RWPE1 (cell line): ENCODE measurements at regions not wholly inside any gene's neighbourhood (a gene's known extent, or its start where the extent isn't known, plus 50 kb on each side); places are given as distances from the start of the nearest gene placed in this dataset.

Source experiments
- CTCF ChIA-PET: fragments of 350-600 bp; sonication (Branson Sonifier 250); formaldehyde crosslinking; extraction: SDS; loops from one replicate; lab custom pipeline; 2021; lab: Yijun Ruan, JAX
- POLR2A ChIA-PET: fragments of 400-600 bp; formaldehyde crosslinking; extraction: SDS; loops from one replicate; lab custom pipeline; 2020; ENCODE audit warnings: antibody characterized with exemption; ENCODE audit not compliant: low non-redundant PET; lab: Yijun Ruan, JAX
- DNase-seq: peaks from one replicate; pipeline ENCODE4 v3.0.0; 2012; ENCODE audit warnings: low spot score
- H3K27ac ChIP-seq: fragments of 450-650 bp; 2 replicates; pipeline ENCODE4 v1.5.1; 2017
- TF ChIP-seq, protein P1 (sequence below): fragments of 450-650 bp; conservative IDR thresholded peaks from 2 replicates; pipeline ENCODE4 v1.5.1; 2017; ENCODE audit warnings: low read depth, mild to moderate bottlenecking

DNA sequence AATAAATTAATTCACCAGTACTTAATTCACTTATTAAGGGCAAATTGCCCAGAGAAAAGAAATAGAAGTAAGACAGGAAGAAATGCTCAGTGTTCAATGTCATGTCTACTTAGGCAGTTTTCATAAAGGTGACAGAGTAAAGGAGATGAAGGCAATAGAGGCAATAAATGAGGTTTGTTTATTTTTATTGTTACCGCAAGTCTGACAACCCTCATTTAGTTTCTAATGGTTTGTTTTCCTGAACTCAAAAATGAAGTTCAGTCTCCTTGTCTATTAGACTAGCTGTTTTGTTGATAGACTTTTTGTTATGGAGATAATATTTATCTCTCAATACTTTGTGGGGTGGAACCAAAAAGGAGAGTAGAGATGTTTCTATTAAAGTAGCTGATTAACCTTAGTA is 258.3 kb downstream of the C3orf38 start:
- no peak for DNase-seq
- TF ChIP-seq, protein P1, sequence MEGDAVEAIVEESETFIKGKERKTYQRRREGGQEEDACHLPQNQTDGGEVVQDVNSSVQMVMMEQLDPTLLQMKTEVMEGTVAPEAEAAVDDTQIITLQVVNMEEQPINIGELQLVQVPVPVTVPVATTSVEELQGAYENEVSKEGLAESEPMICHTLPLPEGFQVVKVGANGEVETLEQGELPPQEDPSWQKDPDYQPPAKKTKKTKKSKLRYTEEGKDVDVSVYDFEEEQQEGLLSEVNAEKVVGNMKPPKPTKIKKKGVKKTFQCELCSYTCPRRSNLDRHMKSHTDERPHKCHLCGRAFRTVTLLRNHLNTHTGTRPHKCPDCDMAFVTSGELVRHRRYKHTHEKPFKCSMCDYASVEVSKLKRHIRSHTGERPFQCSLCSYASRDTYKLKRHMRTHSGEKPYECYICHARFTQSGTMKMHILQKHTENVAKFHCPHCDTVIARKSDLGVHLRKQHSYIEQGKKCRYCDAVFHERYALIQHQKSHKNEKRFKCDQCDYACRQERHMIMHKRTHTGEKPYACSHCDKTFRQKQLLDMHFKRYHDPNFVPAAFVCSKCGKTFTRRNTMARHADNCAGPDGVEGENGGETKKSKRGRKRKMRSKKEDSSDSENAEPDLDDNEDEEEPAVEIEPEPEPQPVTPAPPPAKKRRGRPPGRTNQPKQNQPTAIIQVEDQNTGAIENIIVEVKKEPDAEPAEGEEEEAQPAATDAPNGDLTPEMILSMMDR, result no peak
- ChIA-PET POLR2A (no interaction called here), CTCF (no interaction called here)
- H3K27ac ChIP-seq, result no peak overlapping the region

DNA sequence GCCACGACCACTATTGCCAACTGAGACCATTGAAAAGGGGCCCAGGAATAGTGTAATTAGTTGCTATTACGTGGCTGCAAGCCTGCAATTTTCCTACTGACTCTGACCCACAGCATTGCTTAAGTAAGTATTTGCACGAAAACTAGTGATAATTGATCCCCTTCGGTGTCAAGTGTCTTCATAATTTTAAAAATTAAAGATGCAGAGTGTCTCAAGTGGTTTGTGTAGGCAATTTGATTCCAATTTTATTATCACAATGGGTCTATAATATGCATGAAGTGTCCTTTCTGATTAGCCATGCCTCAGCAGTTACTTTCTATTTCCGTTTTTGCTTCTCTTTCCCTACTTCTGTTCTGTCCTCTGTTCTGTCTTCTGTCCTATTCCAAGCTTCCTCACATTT is 259.2 kb downstream of the C3orf38 start:
- H3K27ac ChIP-seq, result no peak overlapping the region
- ChIA-PET CTCF (no interaction called here), POLR2A (no interaction called here)
- TF ChIP-seq, protein P1, result no peak
- DNase-seq, result no peak

DNA sequence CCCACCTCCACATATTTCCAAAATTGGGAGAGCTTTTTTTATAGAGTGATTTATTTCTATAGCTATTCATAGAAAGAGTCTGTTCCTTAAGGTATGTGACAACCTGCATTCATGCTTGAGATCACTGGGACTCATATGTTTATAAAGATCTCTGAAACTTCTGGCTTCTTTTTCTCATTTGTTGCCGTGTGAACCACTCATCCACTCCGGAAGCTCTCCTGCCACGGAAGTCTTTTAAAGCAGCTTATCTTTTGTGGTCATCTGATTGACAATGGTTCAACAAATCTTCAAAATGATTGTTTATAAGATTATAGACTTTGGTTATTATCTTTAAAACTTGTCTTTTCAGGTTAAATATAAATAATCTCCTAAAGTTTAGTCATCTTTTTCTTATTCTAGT is 260.5 kb downstream of the C3orf38 start:
- no peak overlapping the region for H3K27ac ChIP-seq
- TF ChIP-seq, protein P1, result no peak
- POLR2A ChIA-PET, result no interaction called here
- CTCF ChIA-PET, result interaction anchor here (0.6 kb wide), 1 partner anchor 98 kb away, joined by 3 read pairs; no protein-coding TSS in a partner anchor
- DNase-seq, result no peak

DNA sequence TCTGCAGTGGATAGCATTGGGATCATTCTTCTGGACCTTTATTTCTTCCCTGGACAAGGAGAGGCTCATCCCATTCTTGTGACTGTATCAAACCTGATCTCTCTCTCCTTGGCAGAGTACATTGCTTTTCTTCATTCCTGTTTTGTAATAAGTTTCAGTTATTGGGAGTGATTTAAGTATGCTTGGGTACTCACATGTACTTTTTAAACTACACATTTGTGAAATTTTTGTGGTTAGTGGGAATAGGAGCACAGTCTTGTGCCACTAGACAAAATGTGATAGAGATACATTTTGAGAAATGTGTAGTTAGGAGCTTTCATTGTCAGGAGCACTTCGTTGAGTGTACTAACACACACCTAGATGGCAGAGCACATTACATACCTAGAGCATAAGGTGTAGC is 262.6 kb downstream of the C3orf38 start:
- TF ChIP-seq, protein P1, result no peak
- ChIA-PET POLR2A (no interaction called here), CTCF (no interaction called here)
- no peak overlapping the region for H3K27ac ChIP-seq
- DNase-seq, result no peak

DNA sequence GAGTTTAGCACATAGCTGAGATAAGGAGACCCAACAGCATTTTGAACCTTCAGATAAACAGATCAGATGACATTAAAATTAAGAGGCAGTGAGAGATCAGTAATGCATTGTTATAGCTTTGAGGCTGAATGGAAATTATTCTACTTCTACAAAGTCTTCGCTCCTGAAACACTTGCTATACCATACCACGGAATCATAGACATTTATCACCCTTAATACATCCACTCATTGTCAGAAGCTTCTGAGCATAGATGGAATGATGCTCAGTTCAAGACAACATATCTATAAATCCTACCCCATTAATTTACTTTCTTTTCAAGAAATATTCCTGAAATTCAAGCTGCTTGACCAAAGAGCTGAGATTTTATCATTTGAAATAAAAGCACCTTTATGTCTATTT is 266.7 kb downstream of the C3orf38 start:
- CTCF ChIA-PET, result no interaction called here
- no peak overlapping the region for H3K27ac ChIP-seq
- TF ChIP-seq, protein P1, result no peak
- no peak for DNase-seq
- POLR2A ChIA-PET, result no interaction called here

DNA sequence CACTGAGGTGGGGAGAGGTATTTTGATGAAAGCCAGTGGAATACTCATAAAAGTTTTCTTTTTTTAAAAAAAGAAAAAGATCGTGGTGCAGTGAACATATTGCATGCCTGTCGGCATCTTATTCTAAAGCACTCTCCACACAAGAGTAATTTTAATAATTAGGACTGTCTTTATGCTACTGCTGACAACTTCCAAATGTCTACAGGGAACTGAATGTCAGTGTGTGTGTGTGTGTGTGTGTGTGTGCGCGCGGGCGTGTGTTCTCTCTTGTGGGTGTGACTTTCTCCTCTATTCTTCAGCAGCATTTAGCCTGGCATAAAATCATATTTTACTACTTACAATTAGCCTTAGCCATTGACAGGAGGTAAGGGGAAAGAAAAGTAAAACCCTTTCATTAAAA is 268.5 kb downstream of the C3orf38 start:
- TF ChIP-seq, protein P1, result no peak
- CTCF ChIA-PET, result no interaction called here
- POLR2A ChIA-PET, result no interaction called here
- no peak for DNase-seq
- no peak overlapping the region for H3K27ac ChIP-seq

DNA sequence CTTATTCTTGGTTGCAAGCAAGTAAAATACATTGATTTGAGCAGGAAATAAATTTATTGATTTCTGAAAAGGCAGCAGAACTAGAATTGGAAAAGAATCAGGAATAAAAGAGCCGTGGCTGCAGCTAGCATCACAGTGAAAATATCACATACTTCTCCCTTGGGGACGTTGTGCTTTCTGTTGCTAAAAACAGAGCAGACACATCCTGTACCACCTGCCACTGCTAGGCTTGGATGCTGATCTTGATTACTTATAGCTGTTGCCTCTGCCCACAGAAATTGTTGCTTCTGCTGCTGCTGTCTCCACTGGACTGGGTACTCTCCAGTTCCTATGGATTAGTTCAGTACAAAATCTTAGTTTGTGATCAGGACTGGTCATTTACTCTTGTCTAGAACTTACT is 283.8 kb downstream of the C3orf38 start:
- no peak for DNase-seq
- ChIA-PET CTCF (no interaction called here), POLR2A (no interaction called here)
- H3K27ac ChIP-seq, result no peak overlapping the region
- TF ChIP-seq, protein P1, result no peak
